Hepatic stellate cell (primary cell): ENCODE measurements at regions not wholly inside any gene's neighbourhood (a gene's known extent, or its start where the extent isn't known, plus 50 kb on each side); places are given as distances from the start of the nearest gene placed in this dataset.
"Not testable (repeated sequence)": the region's sequence is repeated elsewhere in the genome, so short reads cannot be mapped to it uniquely, and the experiment has no call there.

Source experiments
- DNase-seq: peaks from one replicate; pipeline ENCODE4 v3.0.0; 2011; ENCODE audit warnings: low spot score

DNA sequence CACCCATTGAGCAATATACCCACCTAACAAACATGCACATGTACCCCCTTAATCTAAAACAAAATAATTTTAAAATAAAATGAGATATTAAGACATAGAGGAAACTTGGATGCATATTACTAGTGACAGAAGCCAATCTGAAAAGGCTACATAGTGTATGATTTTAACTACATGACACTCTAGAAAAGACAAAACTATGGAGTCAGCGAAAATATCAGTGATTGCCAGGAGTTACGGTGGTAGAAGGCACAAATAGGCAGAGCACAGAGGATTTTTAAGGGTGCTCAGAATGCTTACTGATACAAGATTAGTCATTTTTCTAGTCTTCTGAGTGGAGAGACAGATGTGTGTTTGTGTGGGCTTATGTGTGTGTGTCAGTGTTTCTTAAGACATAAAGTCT, 656.6 kb downstream of the NR4A2 start:
- no peak for DNase-seq

DNA sequence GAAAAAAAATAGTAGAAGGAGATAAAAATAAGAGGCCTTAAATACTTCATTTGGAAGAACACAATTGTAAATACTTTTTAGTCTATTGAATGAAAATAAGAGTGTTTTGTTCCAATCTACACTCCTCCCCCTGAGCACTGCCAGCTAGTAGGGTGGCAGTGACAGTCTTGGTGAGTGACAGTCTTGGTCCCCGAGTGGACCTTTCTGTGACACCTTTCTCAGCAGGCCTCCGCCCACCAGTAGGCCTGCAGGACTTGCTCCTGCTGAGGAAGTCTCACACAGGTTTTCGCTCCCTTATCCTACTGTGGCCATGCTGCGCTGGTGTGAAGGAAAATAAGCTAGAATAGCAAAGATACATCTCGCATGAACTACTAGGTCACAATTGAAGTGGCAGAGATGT, 666.8 kb downstream of the NR4A2 start:
- no peak for DNase-seq

DNA sequence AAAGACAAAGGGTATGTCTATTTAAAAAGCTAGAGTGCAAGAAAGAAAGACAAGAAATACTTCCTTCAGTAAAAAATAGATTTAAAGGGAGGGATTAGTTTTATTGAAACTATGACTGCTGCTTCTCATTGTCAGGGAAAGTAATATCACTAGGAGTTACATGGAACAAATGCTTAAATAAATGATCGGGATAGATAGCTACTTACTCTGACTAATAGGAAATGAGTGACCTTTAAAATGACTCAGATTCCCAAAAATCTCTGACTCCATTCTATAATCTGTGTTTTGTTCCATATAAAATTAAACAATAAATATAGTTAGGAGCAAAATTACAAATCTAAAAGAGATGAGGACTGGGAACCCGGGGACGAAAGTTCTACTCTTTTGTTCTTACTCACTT, 669.3 kb downstream of the NR4A2 start:
- DNase-seq, result no peak

DNA sequence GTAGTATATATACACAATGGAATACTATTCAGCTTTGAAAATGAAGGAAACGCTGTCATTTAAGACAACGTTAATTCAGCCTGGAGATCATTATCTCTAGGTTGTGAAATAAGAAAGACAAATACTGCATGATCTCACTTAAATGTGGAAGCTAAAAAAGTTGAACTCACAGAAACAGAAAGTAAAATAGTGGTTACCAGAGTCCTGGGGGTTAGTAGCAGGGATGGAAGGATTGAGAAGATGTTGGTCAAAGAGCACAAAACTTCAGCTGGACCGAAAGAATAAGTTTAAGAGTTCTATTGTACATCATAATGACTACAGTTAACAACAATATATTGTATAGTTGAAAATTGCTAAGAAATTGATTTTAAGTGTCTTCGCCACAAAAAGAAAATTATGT, 670.3 kb downstream of the NR4A2 start:
- DNase-seq, result no peak

DNA sequence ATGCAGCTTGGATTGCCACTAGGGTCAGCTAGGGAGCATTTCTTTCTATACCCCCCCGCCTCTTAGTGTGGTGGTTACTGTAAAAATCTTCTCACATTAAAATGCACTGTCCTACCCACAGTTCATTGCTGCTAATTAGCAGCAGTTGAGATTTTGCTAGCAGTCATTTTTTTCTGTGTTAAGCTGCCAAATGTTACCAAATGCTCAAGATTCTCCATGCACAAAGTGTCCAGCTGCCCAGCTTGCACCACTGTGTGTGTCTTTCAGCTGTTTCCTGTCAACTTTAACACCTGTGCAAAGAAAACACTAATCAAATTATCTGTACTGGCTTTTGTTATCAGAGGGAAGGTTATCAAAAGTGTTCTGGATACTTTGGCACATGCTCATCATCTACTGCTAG, 679.3 kb downstream of the NR4A2 start:
- DNase-seq, result no peak

DNA sequence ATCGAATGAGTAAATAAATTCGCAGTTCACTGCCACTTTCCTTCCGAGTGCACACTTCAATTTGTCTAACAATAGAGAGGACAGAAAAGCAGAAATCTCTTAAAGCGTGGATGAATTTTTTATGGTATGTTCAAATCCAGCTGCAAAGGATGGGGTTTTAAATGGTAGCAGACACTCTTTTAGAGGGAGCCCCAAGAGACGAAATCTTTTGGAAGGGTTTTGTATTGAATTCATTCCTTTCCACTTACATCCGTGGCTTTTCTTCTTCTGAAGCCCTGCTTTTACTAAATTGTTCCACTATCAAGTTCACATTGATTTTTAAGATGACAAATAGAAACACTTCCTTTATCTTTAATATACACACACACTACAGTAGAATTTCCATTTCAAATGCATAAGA, 680.7 kb downstream of the NR4A2 start:
- DNase-seq, result no peak

DNA sequence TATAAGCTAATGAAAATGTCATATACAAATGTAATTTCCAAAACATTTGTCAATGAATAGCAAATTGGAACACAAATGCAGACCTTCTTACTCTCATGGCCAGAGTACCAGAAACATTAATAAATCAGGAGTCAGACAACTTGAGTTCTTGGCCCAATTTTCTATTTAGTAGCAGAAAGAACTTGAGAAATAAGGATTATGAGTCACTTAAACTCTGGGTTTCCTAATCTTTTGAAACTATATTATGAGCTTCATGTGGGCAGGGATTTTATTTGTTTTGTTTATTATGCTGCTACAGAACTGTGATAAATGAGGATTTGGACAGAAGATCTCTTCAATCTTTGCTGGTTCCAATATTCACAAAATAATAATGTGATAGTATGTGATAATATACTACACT, 686.7 kb downstream of the NR4A2 start:
- no peak for DNase-seq

DNA sequence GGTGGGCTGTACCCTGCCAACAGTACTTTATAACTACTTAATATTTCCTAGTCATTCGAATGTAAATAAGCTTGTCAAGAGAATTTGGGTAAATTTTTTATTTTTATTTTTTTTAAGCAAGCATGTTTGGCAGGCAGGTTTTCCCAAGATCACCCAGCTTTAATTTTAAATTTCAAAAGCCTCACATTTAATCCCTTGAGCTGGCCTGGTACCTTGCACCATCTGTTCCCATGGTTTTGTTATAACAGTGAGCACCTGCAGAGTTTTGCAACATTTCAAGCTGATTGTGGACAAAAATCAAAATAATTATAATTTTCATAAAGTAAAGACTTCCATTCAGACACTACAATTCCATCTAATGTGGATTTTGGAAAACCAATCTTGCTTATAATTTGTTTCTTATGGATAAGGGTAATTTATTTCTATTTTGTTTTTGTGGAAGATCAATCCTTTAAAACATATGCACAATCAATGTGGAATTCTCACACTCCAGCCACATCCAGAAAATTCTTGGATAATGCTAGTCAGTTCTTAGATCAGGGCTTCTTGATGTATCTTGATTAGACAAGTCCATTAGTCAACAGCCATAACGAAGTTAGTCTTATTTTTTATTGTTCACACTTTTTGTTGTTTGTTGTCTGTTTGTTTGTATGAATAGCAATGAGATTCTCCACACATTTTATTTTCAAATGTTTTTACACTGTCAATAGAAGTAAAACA, 689.3 kb downstream of the NR4A2 start:
- no peak for DNase-seq

DNA sequence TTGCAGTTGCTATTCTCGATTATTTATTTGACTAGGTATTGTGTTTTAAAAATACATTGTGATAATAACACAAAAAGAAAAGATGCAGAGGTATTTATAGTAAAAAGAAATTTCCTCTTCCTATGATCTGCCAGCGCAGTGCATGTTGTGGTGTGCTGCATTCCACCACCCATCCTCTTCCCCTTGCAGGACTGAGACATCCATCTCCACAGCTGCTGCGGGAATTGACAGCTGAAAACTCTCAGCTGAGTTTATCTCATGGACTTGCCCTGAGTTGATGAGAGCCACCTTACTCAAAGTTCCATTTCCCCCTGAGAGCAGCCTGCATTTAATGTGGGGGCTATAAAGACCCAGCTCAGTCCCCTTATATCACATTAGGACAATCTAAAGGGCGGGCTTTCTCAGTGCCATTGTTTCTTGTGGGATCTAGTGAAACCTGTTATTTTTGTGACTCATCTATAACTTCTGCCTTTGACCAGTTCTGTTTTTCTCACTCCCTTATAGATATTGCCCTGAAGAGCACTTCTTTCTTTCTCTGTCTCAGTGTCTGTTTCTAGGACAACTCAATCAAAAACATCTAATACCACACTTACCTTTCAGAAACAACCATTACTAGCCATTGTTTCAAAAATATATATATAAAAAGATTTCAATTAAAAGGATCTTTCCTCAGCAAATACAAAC, 698.5 kb downstream of the NR4A2 start:
- DNase-seq, result no peak

DNA sequence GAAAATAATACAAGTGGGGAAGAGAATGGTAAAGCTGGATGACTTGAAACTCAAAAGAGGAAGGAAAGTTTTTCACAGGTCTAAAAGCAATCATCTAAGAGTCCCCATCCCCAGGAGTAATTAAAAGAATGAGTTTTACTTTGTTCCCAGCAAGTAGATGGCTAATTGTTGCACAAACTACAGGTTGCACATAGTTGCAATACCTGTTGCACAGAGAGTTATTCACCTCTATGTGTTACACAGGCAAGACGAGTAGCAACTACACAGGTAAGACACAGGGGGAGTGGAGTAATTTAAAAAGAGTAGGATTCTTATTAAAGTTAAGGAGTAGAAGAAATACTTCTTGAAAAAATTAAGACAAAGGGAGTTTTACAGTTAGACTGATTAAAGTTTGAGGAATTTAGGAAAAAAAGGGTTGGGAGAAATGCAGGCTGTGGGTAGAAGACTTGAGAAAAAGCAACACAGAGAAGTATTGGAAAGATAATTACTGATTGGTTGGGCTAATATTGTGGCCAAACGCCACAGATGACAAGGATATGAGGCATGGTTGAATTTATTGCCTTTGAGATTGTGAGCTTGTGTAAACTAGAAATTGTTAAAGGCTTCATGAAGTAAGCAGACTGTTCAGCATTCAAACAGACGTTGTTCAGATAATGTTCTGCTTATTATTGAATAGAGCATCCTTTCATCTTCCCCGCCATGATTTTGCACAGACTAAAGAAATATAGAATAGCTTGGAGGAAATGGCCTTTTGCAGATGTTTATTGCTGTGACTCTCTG, 699.3 kb downstream of the NR4A2 start:
- no peak for DNase-seq

DNA sequence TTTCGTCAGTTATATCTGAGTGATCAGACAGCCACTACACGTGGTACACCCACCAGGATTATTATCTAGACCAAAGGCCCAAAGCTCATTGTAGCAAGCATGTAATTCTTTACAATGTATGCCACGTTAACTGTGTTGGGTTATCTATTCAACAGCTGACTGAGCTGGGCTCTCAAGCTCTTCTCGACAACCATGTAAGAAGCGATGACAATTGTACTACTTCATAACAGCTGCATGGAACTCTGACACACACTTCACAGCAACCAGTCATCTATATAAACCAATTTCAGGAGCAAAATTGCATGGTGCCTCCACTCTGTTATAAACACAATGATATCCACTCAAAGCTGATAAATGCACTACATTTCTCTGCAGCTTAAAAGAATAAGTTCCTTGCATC, 701.8 kb downstream of the NR4A2 start:
- no peak for DNase-seq

DNA sequence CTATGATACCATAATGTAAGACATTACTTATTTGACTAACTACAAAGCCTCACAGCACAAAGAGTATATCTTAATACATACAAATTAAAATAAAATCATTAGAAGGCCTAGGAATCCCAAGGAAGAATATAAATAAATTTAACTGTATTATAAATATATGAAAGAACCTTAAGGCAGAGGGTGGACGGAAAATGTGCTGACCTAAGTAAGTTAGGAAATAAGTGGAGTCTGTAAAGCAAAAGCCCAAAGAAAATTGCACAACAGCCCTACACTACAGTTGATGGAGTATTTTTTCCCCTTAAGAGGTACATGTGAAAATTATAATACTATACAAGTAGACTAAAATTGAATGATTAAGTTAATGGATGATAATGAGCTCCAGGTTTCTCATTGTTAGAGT, 710.1 kb downstream of the NR4A2 start:
- no peak for DNase-seq

DNA sequence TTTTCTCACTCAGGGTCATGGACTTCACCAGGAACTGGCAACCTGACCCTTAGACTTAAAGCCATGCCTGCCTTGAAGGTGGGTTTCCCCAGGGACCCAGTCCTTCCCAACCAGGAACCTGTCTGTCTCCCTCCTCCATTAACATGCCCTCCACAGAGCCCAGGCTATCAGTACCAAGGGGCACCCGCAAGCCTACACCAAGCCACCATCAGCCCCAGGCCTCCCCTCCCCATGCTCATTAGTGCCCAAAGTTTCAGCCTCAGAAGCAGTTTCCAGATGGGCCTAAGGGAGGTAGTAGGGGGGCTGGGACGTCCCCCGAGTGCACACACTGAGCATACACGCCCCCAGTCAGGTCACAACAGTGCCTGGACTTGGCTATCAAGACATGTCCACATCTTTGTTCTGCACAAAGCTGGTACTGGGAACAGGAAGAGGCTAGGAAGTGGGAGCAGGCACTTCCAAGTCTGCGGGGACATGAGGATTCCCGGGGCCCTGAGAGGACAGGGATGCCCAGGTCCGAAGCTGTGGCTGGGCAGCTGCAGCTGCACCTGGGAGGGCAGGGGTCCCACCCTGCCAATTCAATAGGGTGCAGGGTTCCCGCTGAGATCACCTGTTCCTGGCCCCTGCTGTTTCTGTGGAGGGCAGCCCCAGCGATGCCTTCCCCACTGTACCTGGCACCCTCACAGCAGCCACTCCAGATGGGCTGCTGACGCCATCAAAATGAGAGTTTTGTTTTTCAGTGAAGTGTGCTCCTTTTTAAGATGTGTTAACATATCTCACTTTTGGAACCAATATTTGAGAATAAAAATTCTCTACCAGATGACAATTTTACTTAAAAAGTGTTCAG, 731.4 kb downstream of the NR4A2 start:
- DNase-seq, result no peak

DNA sequence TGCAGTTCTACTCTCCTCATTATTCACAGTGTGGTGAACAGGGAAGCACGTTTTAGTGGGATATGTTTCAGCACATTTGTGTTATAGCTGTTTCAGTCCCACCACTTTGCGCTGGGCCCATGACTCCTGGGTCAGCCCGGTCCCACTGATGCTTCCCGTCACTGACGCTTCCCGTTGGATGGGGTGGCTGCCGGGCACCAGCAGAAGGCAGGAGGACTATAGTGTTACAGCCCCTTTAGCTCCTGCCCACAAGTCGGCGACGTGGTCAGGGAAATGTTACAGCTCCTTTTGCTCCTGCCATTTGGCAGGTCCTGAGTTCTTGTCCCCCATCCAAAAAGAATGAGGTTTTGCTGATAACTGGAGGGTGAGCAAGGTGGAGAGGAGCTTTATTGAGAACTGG, 732.2 kb downstream of the NR4A2 start:
- no peak for DNase-seq

DNA sequence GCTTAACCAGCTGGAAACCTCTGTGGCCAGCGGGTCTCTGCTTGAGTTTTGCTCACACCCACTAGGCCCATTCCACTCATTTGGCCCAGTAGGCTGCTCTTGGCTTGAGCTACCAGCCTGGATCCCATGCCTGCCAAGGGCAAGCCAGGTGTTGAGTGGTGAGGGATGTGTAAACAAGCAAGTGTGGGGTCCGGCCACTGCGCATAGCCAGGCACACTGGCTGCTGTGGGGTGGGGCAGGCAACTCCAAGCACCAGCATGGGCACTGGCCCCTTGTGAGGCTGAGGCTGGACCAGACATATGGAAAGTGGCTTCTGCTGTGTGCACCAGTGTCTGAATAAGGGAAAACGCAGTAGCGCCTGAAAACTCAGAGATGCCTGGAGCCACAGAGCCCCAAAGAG, 732.7 kb downstream of the NR4A2 start:
- DNase-seq, result no peak

DNA sequence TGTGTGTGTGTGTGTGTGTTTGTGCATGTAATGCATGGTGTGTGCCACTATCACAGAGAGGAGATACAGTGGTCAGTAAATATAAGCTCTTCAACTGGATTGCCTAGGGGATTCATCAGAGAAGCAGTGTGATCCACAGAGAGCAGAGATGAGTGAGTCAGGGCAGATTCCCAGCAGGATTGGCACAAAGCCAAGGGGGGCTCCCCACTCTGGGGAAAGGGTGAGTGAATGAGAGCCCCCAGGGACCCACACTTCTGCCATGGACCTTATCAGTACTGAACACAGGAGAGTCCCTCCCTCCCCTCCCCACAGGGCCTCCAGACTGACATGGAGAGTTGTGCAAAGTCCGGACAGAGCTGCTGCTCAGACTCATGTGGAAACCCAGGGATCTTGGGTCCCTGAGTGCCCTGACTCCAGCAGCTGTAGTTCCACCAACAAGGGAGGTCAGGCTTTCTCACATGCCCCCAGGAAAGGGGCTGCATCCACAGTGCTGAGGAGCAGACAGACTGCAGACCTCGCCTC, 748.8 kb downstream of the NR4A2 start:
- DNase-seq, result no peak

DNA sequence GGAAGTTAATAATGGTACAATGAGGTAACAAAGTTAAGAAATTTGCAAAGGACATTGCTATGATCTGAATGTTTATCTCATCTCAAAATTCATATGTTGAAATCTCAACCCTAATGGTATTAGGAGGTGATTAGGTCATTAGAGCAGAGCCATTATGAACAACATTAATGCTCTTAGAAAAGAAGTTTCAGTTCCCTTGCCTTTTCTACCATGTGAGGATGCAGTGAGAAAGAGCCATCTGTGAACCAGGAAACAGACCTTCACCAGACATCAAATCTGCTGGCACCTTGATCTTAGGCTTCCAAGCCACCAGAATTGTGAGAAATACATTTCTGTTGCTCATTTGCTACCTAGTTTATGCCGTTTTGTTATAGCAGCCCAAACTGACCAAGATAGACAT, 757.6 kb downstream of the NR4A2 start:
- no peak for DNase-seq

DNA sequence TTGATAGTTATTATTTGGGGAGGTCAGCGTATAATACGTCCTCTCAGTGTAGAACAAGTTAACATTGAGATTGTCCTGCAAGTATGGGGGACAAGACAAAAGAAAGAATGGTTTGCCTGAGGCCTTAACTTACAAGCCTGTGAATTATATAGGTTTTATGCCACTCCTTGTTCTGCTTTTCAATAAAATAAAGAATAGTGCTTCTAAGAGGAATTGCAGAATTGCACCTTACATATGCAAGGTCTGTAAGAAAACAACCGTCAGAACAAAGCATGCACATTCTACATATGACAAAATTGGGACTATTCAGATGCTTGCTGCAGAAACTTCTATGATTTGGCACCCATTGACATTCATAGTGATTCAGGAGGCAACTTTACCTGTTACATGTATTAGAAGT, 785.0 kb downstream of the NR4A2 start:
- DNase-seq, result no peak

DNA sequence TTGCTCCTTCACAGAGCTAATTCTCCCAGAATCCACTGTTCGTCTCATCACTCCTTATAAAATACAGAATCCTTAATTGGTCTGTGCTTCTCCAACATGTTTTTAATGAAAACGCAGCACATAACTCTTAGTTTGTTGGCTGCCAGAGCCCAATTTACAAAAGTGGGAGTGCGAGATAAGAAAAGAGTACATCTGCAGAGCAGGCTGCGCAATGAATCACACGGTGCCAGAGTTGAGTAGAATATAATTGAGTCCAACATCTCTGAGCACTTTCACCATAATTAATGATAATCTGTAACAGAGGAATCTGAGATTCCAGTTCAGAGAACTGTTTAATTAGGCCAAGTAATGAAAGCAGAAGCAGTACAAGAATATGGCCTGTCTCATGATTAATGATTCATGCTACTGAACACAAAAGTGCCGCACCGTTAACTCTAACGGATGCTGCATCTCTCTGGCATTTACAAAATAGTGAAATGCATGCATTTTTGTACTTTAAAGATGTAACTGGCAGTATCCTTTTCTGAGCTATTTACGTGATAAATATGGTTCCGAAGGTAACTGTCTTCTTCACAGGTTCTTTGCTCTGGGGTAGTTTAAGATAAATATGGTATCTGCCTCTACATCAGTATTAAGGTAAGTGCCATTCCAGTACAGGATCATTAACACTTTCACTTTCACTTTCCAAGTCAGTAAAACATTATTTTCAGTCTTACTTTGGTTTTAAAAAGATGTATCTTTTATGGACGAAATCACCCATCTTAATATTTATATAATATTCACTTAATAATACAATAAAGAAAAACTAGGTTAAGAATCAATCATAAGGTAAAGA, 785.6 kb downstream of the NR4A2 start:
- no peak for DNase-seq

DNA sequence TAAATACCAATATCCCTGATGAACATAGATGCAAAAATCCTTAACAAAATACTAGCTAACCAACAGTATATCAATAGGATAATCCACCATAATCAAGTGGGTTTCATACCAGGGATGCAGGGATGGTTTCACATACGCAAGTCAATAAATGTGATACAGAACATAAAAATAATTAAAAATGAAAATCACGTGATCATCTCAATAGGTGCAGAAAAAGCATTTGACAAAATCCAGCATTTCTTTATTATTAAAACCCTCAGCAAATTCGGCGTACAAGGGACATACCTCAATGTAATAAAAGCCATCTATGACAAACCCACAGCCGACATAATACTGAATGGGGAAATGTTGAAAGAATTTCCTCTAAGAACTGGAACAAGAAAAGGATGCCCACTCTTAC, 793.5 kb downstream of the NR4A2 start:
- not testable (repeated sequence) for DNase-seq

DNA sequence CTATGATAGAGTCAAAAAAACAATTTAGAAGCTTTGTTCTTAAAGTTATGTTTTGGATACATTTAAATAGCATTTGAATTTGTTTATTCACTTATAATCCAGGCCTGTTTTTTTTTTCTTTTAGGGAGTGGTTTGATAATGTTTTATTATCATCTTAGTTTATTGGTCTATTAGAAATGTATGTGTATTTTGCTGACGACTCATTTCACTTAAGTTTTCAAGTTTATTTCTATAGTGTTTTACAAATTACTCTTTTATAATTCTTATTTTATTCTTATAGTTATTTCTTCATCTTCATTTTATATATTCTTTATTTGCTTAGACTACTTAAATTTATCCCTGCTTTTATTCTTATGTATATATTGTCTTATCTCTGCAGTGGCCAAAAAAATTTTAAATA, 804.5 kb downstream of the NR4A2 start:
- no peak for DNase-seq
